ENCODE measurements at regions not wholly inside any gene's neighbourhood (a gene's known extent, or its start where the extent isn't known, plus 50 kb on each side); places are given as distances from the start of the nearest gene placed in this dataset.

GRCh38 chrX:45749375-45749774 lies 548.7 kb upstream of the DIPK2B start:
- DNase-seq (ENCODE audit: low read depth, low spot score), result no peak

DNA sequence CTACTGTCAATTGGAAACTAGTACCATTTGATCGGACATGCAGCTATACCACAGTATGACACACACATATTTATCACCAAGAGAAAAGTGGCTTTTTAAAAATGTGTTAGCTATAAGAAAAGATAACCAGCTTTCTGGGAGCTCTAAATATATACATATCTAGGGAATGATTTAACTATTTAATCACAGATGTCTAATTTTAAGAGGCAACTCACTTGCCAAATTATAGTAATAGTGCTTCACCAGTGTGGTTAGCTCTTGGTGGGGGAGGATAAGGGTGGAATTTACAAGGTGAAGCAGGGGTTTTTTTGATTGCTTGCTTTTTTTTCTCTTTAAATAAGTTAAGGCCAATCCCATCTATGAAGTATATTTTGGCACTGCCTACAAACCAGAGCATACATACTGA lies 547.7 kb upstream of the DIPK2B start:
- no peak for DNase-seq (ENCODE audit: low read depth, low spot score)

GRCh38 chrX:45747905-45748304 lies 547.2 kb upstream of the DIPK2B start:
- no peak for DNase-seq (ENCODE audit: low read depth, low spot score)

DNA sequence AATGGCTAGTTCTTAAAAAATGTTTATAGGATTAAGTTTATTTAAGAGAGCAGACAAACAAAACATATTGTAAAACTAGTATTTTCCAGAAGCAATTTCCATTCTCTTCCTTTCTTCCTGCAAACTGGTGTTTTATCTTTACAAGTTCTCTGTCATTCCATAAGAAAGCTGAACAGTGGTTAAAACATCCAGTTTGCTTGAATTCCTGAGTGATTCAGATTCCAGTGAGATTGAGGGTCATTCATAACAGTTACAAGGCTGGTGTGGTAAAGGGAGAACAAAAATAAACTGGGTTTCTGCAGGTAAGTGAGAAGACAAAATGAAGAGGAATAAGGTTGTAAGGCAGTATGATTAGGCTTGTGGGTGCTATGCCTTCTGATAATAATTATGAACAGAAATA lies 544.8 kb upstream of the DIPK2B start:
- DNase-seq (ENCODE audit: low read depth, low spot score), result no peak

DNA sequence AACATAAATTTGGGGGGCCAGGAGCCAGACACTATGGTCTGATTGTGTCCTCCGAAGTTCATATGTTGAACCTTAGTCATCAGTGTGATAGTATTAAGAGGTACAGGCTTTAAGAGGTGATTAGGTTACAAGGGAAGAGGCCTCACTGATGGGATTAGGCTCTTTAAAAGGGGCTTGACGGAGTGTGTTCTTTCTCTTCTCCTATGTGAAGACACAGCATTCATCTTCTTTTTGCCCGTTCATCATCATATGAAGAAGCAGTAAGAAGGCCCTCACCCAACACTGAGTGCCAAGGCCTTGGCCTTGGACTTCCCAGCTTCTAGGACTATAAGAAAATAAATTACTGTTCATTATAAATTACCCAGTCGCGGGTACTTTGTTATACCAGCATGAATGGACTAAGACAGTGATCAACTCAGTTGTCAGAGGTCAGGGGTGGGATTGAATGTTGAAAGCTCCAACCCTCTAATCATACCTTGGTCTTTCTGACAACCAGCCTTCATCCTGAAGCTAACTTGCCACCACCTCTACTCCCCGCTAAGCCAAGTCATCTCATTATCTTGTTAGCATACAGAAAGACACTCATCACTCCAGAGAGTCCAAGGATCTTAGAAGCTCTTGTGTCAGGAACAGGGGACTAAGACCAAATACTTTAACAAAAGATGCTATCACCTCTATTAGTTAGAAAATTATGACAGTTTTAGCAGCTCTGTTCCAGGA lies 543.4 kb upstream of the DIPK2B start:
- no peak for DNase-seq (ENCODE audit: low read depth, low spot score)

DNA sequence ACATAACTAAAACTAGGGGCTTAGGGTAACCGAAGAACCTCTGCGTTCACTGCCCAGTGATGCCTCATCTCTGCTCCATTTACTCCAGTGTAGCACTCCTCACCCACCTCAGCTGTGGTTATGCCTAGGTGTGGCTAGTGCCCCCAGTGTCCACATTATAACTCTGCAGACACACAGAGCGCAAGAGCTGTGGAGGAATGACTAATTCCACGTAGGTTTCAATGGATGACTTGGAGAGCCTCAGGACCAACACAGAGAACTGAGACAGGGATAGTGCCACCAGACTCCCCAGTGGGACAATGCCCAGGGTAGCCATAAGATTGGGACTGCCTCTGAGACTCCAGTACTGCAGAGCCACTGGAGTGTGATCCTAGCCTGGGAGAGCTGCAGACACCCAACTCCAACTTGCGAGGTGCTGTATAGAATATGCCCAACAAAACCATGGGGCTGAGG lies 542.4 kb upstream of the DIPK2B start:
- DNase-seq (ENCODE audit: low read depth, low spot score), result no peak

DNA sequence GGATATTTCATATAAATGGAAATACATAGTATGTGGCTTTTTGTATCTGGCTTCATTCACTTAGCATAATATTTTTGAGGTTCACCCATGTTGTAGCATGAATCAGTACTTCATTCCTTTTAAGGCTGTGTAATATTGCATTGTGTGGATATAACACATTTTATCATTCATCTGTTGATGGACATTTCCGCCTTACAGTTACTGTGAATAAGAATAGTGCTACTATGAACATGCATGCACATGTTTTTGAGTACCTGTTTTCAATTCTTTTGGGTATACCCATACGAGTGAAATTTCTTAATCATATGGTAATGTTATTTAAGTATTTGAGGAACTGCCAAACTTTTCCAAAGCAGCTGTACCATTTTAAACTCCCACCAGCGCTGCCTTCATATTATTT lies 539.6 kb upstream of the DIPK2B start:
- DNase-seq (ENCODE audit: low read depth, low spot score), result no peak

- no peak for DNase-seq (ENCODE audit: low read depth, low spot score)
These were observed 534.9 kb upstream of the DIPK2B start for GRCh38 chrX:45735571-45735970.

GRCh38 chrX:45731448-45731847 lies 530.8 kb upstream of the DIPK2B start:
- no peak for DNase-seq (ENCODE audit: low read depth, low spot score)

DNA sequence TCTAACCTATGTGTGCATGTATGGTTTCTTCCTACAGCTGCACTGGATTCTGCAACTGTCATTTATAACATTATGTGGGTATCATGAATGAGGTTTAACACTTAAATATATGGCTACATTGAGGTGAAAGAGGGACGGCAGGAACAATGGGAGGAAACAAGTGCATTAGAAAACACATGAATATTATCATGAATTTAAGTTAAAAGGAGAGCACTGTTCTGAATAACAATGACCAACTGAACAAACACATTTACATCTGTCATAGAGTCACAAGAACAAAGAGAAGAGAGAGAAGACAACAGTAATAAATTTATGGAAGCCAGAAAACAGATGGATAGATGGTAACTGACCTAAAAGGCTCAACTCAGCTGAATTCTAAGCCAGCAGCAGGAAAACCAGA lies 527.1 kb upstream of the DIPK2B start:
- no peak for DNase-seq (ENCODE audit: low read depth, low spot score)

GRCh38 chrX:45722471-45722870 lies 521.8 kb upstream of the DIPK2B start:
- no peak for DNase-seq (ENCODE audit: low read depth, low spot score)

GRCh38 chrX:45719751-45720501 lies 519.2 kb upstream of the DIPK2B start:
- DNase-seq (ENCODE audit: low read depth, low spot score), result no peak

DNA sequence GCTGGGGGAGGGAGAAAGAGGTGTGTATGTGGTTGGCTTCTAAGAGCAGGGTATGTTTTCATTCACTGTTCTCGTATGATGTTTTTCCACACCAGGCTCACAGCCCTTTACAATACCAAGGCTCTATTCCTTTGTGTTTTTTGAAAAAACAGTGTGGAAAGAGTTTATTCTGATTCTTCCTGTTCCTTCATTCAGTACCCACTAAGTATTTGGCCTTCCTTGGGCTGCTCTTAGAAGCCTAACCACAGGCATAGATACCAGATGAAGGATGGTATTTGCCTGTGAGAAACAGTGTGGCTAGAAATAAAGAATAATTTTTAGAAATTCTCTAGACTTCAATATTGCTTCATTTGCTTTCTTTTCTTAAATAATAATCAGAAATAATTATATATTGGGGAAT lies 518.0 kb upstream of the DIPK2B start:
- DNase-seq (ENCODE audit: low read depth, low spot score), result no peak

GRCh38 chrX:45716750-45717149 lies 516.1 kb upstream of the DIPK2B start:
- no peak for DNase-seq (ENCODE audit: low read depth, low spot score)

DNA sequence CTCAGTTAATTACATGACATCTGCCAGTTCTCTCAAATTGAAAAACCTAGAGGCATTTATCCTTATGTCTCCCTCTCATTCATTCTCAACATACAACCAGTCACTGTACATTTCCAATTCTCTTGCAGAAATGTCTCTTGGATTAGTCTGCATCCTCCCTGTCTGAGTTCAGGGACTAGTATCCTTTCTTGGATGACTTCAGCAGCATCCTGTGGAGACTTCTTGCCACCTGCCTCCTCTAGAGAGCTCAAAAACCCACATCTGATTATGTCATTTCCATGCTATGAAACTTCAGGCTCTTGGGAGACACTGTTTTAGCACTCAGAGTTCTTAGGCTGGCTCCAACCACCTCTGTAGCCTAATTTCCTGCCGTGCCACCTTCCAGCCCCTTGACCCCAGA lies 515.1 kb upstream of the DIPK2B start:
- no peak for DNase-seq (ENCODE audit: low read depth, low spot score)

DNA sequence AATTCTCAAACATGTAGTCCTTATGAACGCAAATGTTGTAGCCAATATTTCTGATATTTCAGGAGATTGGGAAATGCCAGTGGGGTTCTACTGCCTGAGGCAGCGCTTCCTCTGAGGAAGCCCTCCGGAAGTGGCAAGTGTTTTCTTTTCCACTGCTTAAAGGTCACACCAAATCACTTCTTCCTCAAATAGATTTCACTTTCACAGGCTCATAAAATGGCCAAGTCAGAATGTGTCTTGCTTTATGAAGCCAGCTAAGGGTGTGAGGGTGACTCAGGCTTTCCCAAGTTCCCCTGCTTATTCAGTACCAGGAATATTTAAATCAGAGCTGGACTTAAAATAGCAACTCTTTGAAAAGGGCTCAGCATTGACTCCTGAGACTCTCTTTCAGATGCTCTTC lies 514.2 kb upstream of the DIPK2B start:
- no peak for DNase-seq (ENCODE audit: low read depth, low spot score)

GRCh38 chrX:45712067-45712466 lies 511.4 kb upstream of the DIPK2B start:
- DNase-seq (ENCODE audit: low read depth, low spot score), result no peak

- no peak for DNase-seq (ENCODE audit: low read depth, low spot score)
These were observed 510.6 kb upstream of the DIPK2B start for GRCh38 chrX:45711231-45711630.

- no peak for DNase-seq (ENCODE audit: low read depth, low spot score)
These were observed 509.6 kb upstream of the DIPK2B start for GRCh38 chrX:45710081-45710801.

DNA sequence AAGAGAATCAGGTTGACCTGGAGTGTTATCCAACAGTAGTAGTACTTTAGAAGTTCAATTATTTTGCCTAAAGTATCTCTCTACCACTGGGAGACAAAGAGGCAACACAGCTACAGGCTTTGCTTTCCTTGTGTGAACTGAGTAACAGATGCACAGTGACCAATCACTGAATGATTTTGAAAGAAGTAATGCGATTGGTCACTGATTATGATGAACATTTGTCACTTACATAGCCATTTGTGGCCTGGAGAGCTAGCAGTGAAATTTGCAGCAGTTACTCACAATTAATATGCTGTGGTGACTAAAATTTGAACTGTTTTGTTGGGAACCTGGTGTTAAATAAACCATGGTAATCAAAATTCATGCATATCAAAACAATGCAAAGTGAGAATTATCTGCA lies 508.7 kb upstream of the DIPK2B start:
- DNase-seq (ENCODE audit: low read depth, low spot score), result no peak

- no peak for DNase-seq (ENCODE audit: low read depth, low spot score)
These were observed 498.5 kb upstream of the DIPK2B start for GRCh38 chrX:45699158-45699557.

DNA sequence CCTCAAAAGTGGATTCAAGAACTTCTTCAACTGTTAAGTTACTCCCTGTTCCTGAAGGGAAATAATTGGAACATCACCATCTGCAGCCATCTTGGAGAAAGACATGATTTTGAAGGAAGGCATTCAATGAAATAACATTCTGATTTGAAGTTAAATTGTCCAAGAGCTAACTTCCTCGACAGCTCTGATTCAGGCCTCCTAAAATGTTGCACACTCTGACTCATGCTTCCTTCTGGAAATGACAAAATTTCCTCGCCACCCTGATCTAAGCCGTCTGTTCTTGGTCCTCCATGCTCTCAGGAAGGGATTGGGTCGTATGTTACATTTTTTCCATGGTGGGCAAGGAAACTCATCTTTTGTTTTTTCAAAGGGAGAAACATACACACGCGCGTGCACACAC lies 496.9 kb upstream of the DIPK2B start:
- no peak for DNase-seq (ENCODE audit: low read depth, low spot score)

DNA sequence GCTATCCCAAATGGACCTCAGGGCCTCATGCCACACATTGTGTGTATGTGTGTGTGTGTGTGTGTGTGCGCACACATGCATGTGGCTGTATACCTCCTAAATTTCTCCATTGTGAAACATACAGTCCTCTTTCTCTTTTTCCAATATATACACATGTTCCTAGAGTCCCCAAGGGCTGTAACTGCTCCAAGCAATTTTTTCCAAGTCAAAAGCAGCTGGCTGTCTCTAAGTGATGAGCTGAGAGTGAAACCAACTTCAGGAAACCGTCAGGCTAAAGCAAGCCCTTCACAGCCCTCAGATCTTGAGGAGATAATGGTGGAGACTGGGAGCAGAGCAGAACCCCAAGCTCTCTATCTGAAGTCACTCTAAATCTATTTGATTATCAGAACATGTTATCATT lies 496.1 kb upstream of the DIPK2B start:
- no peak for DNase-seq (ENCODE audit: low read depth, low spot score)

Data from brain pericyte (primary cell).